Activated CD8-positive, alpha-beta T cell treated with anti-CD3 and anti-CD28 coated beads for 36 hours (primary cell): ENCODE measurements at regions not wholly inside any gene's neighbourhood (a gene's known extent, or its start where the extent isn't known, plus 50 kb on each side); places are given as distances from the start of the nearest gene placed in this dataset.

ENCODE experiments used
- ATAC-seq: fragments of 200-7000 bp; cut with Tn5 transposase; one replicate; pipeline ENCODE4 v1.10.0; 2021; ENCODE audit warnings: mild to moderate bottlenecking, moderate library complexity
- CTCF ChIA-PET: fragments of 350-600 bp; sonication (Branson Sonifier 250); formaldehyde crosslinking; loops from one replicate; lab custom pipeline; 2021; ENCODE audit warnings: antibody characterized with exemption; lab: Charles Lee
- POLR2A ChIA-PET: fragments of 350-600 bp; sonication (Branson Sonifier 250); formaldehyde crosslinking; loops from one replicate; lab custom pipeline; 2021; ENCODE audit warnings: antibody characterized with exemption; lab: Charles Lee
- DNase-seq: peaks from one replicate; pipeline ENCODE4 v3.0.0-alpha.2; 2020
- H3K27ac Mint-ChIP-seq: one replicate; pipeline ENCODE4 v1.8.0; 2021; ENCODE audit warnings: mild to moderate bottlenecking, mixed read lengths
- H3K27me3 Mint-ChIP-seq: one replicate; pipeline ENCODE4 v1.8.0; 2021; ENCODE audit warnings: mixed read lengths
- H3K36me3 Mint-ChIP-seq: one replicate; pipeline ENCODE4 v1.8.0; 2021; ENCODE audit warnings: low read depth, mixed read lengths
- H3K4me1 Mint-ChIP-seq: one replicate; pipeline ENCODE4 v1.8.0; 2021; ENCODE audit warnings: low read depth, mixed read lengths
- H3K4me3 Mint-ChIP-seq: one replicate; pipeline ENCODE4 v1.8.0; 2021; ENCODE audit warnings: mild to moderate bottlenecking, moderate library complexity, mixed read lengths
- H3K9me3 Mint-ChIP-seq: one replicate; pipeline ENCODE4 v1.8.0; 2021; ENCODE audit warnings: mixed read lengths
- CTCF ChIP-seq: fragments of 200-600 bp; IDR thresholded peaks from one replicate; pipeline ENCODE4 v1.8.0; 2022; ENCODE audit warnings: antibody characterized with exemption, mild to moderate bottlenecking
- intact Hi-C: fragments of 100-400 bp; cut with micrococcal nuclease; formaldehyde crosslinking; loops from one replicate; pipeline ENCODE4 v1.10.0; 2022

GRCh38 chr13:107234319-107235073 lies 666.6 kb upstream of the ARGLU1 start:
- no peaks in the 10 kb centered on the region for H3K9me3 Mint-ChIP-seq
- DNase-seq (no peak), ATAC-seq (no peak)
- no peak overlapping the region for H3K27ac Mint-ChIP-seq
- H3K36me3 Mint-ChIP-seq, result no peaks in the 10 kb centered on the region
- no peak for TF ChIP-seq CTCF
- POLR2A ChIA-PET, result no interaction called here
- H3K4me3 Mint-ChIP-seq, result no peak overlapping the region
- CTCF ChIA-PET, result no interaction called here
- H3K27me3 Mint-ChIP-seq, result no peaks in the 10 kb centered on the region
- no peaks in the 10 kb centered on the region for H3K4me1 Mint-ChIP-seq
- intact Hi-C loops, result no loop called here

- no peaks in the 10 kb centered on the region for H3K27me3 Mint-ChIP-seq
- H3K4me3 Mint-ChIP-seq, result no peak overlapping the region
- DNase-seq, result no peak
- no peak overlapping the region for H3K27ac Mint-ChIP-seq
- ChIA-PET CTCF (interaction anchor here (1.2 kb wide), 1 partner anchor 22 kb away, joined by 3 read pairs; no protein-coding TSS in a partner anchor), POLR2A (no interaction called here)
- H3K9me3 Mint-ChIP-seq, result no peaks in the 10 kb centered on the region
- no peaks in the 10 kb centered on the region for H3K4me1 Mint-ChIP-seq
- H3K36me3 Mint-ChIP-seq, result no peaks in the 10 kb centered on the region
- TF ChIP-seq CTCF, result no peak
- no peak for ATAC-seq
- intact Hi-C loops, result no loop called here
Observed at GRCh38 chr13:107233541-107233940, 665.6 kb upstream of the ARGLU1 start.

DNA sequence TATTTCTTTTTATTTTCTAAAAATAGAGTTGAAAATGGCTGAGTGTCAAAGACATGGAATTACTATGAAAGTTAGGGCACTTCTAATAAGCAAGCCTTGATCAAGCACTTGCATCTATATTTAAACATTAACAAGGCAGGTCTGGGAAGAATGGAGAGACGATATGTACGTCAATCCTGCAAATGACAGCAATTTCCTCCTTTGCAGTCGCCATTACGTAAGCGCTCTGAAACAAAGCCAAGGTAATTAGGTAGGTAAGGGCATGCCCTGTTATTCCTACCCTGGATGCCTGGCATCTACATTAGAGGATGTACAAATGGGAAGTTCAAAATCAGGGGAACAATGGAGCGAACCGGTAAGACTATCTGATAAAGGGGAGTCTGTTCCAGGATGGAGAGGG lies 664.0 kb upstream of the ARGLU1 start:
- ChIA-PET CTCF (no interaction called here), POLR2A (no interaction called here)
- no peak overlapping the region for H3K4me3 Mint-ChIP-seq
- no peak for ATAC-seq
- no peak overlapping the region for H3K27ac Mint-ChIP-seq
- no peak for DNase-seq
- H3K27me3 Mint-ChIP-seq, result no peaks in the 10 kb centered on the region
- H3K36me3 Mint-ChIP-seq, result no peaks in the 10 kb centered on the region
- intact Hi-C loops, result no loop called here
- H3K4me1 Mint-ChIP-seq, result no peaks in the 10 kb centered on the region
- TF ChIP-seq CTCF, result no peak
- H3K9me3 Mint-ChIP-seq, result no peaks in the 10 kb centered on the region

GRCh38 chr13:107223867-107224266 lies 655.9 kb upstream of the ARGLU1 start:
- TF ChIP-seq CTCF, result no peak
- Mint-ChIP-seq H3K4me1 (no peaks in the 10 kb centered on the region), H3K9me3 (no peaks in the 10 kb centered on the region), H3K27me3 (no peaks in the 10 kb centered on the region), H3K36me3 (no peaks in the 10 kb centered on the region), H3K27ac (no peak overlapping the region), H3K4me3 (no peak overlapping the region)
- POLR2A ChIA-PET, result no interaction called here
- DNase-seq (no peak), ATAC-seq (no peak)
- CTCF ChIA-PET, result no interaction called here
- intact Hi-C loops, result no loop called here

- Mint-ChIP-seq H3K4me1 (no peaks in the 10 kb centered on the region), H3K9me3 (no peaks in the 10 kb centered on the region), H3K36me3 (no peaks in the 10 kb centered on the region), H3K4me3 (no peak overlapping the region), H3K27ac (no peak overlapping the region), H3K27me3 (no peaks in the 10 kb centered on the region)
- TF ChIP-seq CTCF, result no peak
- DNase-seq, result no peak
- POLR2A ChIA-PET, result no interaction called here
- CTCF ChIA-PET, result interaction anchor here (1.8 kb wide), 1 partner anchor 9 kb away, joined by 3 read pairs; no protein-coding TSS in a partner anchor
- intact Hi-C loops, result no loop called here
- ATAC-seq, result no peak
Observed at GRCh38 chr13:107222597-107222996, 654.7 kb upstream of the ARGLU1 start.
